Activated T-cell treated with anti-CD3 and anti-CD28 coated beads for 48 hours (primary cell): ENCODE measurements at regions not wholly inside any gene's neighbourhood (a gene's known extent, or its start where the extent isn't known, plus 50 kb on each side); places are given as distances from the start of the nearest gene placed in this dataset.
"Not testable (repeated sequence)": the region's sequence is repeated elsewhere in the genome, so short reads cannot be mapped to it uniquely, and the experiment has no call there.

Experiments
- DNase-seq: peaks from one replicate; pipeline ENCODE4 v3.0.0-alpha.2; 2020; ENCODE audit warnings: low read depth

GRCh38 chr2:84137034-84137433 is 322.0 kb downstream of the SUCLG1 start:
- DNase-seq = no peak

- no peak for DNase-seq
These were observed 326.7 kb downstream of the SUCLG1 start for GRCh38 chr2:84132370-84132769.

GRCh38 chr2:84131278-84131830 is 327.7 kb downstream of the SUCLG1 start:
- DNase-seq = no peak

- no peak for DNase-seq
These were observed 330.1 kb downstream of the SUCLG1 start for GRCh38 chr2:84129018-84129417.

- DNase-seq = not testable (repeated sequence)
These were observed 331.3 kb downstream of the SUCLG1 start for GRCh38 chr2:84127812-84128211.

GRCh38 chr2:84126530-84126929 is 332.6 kb downstream of the SUCLG1 start:
- DNase-seq = no peak

- no peak for DNase-seq
These were observed 333.0 kb downstream of the SUCLG1 start for GRCh38 chr2:84126084-84126483.

GRCh38 chr2:84116143-84116542 is 342.9 kb downstream of the SUCLG1 start:
- DNase-seq = no peak

GRCh38 chr2:84115173-84115857 is 343.8 kb downstream of the SUCLG1 start:
- DNase-seq = no peak

- not testable (repeated sequence) for DNase-seq
These were observed 355.1 kb downstream of the SUCLG1 start for GRCh38 chr2:84103816-84104527.

- no peak for DNase-seq
These were observed 356.8 kb downstream of the SUCLG1 start for GRCh38 chr2:84102274-84102673.

GRCh38 chr2:84088656-84089055 is 370.4 kb downstream of the SUCLG1 start:
- no peak for DNase-seq

- no peak for DNase-seq
These were observed 373.5 kb downstream of the SUCLG1 start for GRCh38 chr2:84085562-84085961.

GRCh38 chr2:84084856-84085255 is 374.2 kb downstream of the SUCLG1 start:
- no peak for DNase-seq

- no peak for DNase-seq
These were observed 375.1 kb downstream of the SUCLG1 start for GRCh38 chr2:84083984-84084383.

GRCh38 chr2:84078471-84078870 is 380.6 kb downstream of the SUCLG1 start:
- no peak for DNase-seq

GRCh38 chr2:84077496-84077895 is 381.6 kb downstream of the SUCLG1 start:
- no peak for DNase-seq

GRCh38 chr2:84071050-84071449 is 388.0 kb downstream of the SUCLG1 start:
- DNase-seq = no peak

GRCh38 chr2:84065857-84066256 is 393.2 kb downstream of the SUCLG1 start:
- DNase-seq = no peak

- DNase-seq = no peak
These were observed 401.0 kb downstream of the SUCLG1 start for GRCh38 chr2:84057917-84058560.

GRCh38 chr2:84055816-84056215 is 403.3 kb downstream of the SUCLG1 start:
- DNase-seq = no peak

GRCh38 chr2:84054577-84054976 is 404.5 kb downstream of the SUCLG1 start:
- not testable (repeated sequence) for DNase-seq

- no peak for DNase-seq
These were observed 406.2 kb downstream of the SUCLG1 start for GRCh38 chr2:84052913-84053312.
